ENCODE measurements at regions not wholly inside any gene's neighbourhood (a gene's known extent, or its start where the extent isn't known, plus 50 kb on each side); places are given as distances from the start of the nearest gene placed in this dataset.

DNA sequence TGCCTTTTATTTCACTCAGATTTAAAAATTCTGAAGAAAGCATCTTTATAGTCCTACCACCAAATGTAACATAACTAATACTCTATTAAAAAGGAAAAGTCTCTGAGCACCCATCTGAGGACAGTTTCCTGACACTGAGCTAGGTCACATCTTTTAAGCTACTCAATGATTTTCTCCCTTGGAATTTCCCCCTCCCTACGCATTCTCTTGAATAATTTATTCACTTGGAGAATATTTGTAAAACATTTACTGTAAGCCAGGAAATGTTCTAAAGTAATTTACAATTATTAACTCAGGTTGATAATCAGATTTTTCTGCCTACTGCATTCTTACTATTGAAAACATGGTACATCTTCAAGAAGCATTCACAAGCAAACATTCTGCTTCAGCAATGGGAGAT, 297.2 kb upstream of the VSTM2A start:
- TF ChIP-seq, protein P1, sequence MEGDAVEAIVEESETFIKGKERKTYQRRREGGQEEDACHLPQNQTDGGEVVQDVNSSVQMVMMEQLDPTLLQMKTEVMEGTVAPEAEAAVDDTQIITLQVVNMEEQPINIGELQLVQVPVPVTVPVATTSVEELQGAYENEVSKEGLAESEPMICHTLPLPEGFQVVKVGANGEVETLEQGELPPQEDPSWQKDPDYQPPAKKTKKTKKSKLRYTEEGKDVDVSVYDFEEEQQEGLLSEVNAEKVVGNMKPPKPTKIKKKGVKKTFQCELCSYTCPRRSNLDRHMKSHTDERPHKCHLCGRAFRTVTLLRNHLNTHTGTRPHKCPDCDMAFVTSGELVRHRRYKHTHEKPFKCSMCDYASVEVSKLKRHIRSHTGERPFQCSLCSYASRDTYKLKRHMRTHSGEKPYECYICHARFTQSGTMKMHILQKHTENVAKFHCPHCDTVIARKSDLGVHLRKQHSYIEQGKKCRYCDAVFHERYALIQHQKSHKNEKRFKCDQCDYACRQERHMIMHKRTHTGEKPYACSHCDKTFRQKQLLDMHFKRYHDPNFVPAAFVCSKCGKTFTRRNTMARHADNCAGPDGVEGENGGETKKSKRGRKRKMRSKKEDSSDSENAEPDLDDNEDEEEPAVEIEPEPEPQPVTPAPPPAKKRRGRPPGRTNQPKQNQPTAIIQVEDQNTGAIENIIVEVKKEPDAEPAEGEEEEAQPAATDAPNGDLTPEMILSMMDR (conservative IDR thresholded peaks at IDR 0.05; ENCODE audit: low read depth, low read length) = no peak
- H3K4me3 ChIP-seq (ENCODE audit: low read depth, low read length) = no peak overlapping the region
- peak; percentile 54 for DNase-seq (ENCODE audit: low read depth)

DNA sequence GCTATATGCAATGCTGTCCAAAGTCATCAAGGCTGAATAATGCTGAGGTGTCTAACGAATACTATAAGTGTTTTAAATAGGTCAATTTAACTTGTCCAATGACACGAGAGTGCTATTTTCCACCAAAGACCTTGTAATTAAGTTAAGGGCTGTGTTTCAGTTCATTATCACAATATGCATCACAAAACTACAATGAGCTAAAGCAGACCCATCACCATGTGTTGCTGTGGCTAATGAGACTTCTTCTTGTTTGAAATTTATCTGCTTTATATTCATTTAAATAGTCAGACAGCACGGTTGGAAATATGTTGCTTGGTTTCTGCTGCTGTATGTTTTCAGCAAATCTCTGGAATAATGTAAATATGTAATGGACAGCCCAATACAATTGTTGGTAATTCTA, 292.5 kb upstream of the VSTM2A start:
- DNase-seq (ENCODE audit: low read depth) = no peak
- TF ChIP-seq, protein P1 (conservative IDR thresholded peaks at IDR 0.05; ENCODE audit: low read depth, low read length) = no peak
- H3K4me3 ChIP-seq (ENCODE audit: low read depth, low read length) = no peak overlapping the region

DNA sequence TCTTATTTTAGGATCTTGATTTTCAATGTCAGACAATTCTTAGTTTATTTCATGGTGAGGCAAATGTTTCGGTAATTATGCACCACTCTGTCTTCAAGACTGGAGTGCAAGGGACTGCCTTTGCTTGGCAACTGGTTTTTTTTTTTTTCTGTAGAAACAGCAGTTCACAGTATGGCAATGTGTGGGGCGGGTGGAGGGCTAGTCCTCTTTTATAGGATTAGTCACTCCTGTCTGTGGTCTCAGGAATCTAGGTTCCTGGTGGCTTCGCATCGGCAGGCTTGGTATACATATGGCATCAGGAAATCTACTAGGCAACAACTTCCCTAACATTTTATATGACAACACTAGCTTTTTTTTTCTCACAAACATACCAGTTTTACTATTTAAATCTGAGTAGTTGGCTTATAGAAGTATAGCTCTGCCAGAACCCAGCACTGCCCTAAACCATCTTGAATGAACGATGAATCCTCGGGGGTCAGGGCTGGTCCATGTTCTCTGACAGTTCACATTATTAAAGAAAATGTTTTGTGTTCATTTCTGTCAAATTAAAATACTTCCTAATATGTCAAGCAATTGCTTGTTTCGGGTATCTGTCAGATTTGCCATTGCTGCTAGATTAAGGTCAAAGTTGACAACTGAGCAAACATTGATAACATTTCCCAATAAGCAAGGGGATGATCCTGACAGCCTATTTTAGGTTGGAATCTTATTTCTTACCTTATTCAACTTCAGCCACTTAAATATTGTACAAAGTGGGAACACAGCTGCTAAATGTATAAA, 289.7 kb upstream of the VSTM2A start:
- DNase-seq (ENCODE audit: low read depth) = no peak
- no peak overlapping the region for H3K4me3 ChIP-seq (ENCODE audit: low read depth, low read length)
- TF ChIP-seq, protein P1 (conservative IDR thresholded peaks at IDR 0.05; ENCODE audit: low read depth, low read length) = no peak

DNA sequence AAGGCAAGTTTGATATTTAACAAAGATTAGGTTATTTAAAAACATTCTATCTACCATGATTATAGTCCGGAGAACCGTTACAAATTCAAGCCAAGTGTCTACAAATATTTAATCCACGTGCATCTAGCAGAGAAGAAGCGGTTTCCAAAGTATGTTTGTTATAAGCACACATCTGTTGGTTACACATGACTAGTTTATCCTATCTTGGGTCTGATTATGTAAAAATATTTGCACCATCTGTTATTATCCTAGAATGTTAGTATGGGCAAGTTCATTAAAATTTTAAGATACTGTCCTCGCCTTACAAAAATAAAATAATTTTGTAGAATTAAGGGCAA, 289.2 kb upstream of the VSTM2A start:
- TF ChIP-seq, protein P1 (conservative IDR thresholded peaks at IDR 0.05; ENCODE audit: low read depth, low read length) = no peak
- H3K4me3 ChIP-seq (ENCODE audit: low read depth, low read length) = no peak overlapping the region

DNA sequence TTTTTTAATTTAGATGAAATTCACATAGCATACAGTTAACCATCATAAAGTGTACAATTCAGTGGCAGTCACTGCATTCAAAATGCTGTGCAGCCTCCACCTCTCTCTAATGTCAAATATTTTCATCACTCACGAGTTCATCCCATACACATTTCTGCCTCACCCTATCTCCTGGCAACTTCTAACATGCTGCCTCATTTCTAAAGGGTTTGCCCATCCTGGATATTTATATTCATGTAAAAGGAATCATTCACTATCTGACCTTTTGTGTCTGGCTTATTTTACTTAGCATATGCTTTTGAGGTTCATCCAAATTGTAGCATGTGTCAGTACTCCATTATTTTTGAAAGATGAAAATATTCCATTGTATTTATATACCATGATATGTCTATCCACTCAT, 286.9 kb upstream of the VSTM2A start:
- no peak for DNase-seq (ENCODE audit: low read depth)
- H3K4me3 ChIP-seq (ENCODE audit: low read depth, low read length) = no peak overlapping the region
- TF ChIP-seq, protein P1 (conservative IDR thresholded peaks at IDR 0.05; ENCODE audit: low read depth, low read length) = no peak

More for the DNA sequence above, 289.2 kb upstream of the VSTM2A start:
- no peak for DNase-seq (ENCODE audit: low read depth)

DNA sequence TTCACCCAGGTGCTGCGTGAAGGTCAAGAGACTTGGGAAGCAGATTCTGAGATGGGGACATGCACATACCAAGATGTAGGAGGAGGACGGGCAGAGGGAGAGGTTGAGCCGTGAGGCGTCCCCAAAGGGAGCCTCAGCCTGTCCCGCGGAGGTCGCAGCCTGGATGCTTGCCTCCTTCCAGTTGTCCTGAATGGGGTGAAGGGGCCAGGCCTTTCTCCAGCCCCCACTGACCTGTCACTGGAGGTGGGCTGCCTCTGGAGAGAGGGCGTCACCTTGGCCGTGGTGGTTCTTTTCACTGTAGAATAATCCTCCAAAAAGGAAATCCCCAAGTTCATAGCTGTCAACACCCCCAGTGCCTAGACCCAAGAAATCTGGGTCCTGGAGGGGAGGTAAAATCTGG, 283.0 kb upstream of the VSTM2A start:
- H3K4me3 ChIP-seq (ENCODE audit: low read depth, low read length) = no peak overlapping the region
- TF ChIP-seq, protein P1 (conservative IDR thresholded peaks at IDR 0.05; ENCODE audit: low read depth, low read length) = no peak
- no peak for DNase-seq (ENCODE audit: low read depth)

DNA sequence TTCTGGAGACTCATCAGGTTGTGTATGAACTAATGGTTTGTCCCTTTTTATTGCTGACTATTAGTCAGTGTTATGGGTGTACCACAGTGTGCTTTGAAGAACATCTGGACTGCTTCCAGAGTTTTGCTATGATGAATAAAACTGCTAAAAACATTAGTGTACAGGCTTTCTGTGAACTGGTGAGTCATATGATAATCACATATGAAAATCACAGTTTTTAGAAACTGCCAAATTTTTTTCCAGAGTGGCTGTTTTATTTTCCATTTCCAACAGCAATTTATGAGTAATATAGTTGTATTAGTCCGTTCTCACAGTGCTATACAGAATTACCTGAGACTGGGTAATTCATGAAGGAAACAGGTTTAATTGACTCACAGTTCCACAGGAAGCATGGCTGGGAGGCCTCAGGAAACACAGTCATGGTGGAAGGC, 281.2 kb upstream of the VSTM2A start:
- TF ChIP-seq, protein P1 (conservative IDR thresholded peaks at IDR 0.05; ENCODE audit: low read depth, low read length) = no peak
- peak; percentile 61 for DNase-seq (ENCODE audit: low read depth)
- no peak overlapping the region for H3K4me3 ChIP-seq (ENCODE audit: low read depth, low read length)
